Uterus (tissue), 3 donors: ENCODE measurements at regions not wholly inside any gene's neighbourhood (a gene's known extent, or its start where the extent isn't known, plus 50 kb on each side); places are given as distances from the start of the nearest gene placed in this dataset.
"Not testable (repeated sequence)": the region's sequence is repeated elsewhere in the genome, so short reads cannot be mapped to it uniquely, and the experiment has no call there.

ENCODE experiments used
- DNase-seq, 2 donors: peaks; one replicate each; pipeline ENCODE4 v3.0.0-alpha.2; 2019 to 2020
- H3K27ac ChIP-seq, 2 donors: fragments of 200-600 bp; sonication (generic); 1 replicate in 1 of 2; 2 replicates in 1 of 2; pipeline ENCODE4 v1.5.1; 2016 to 2018
- H3K27me3 ChIP-seq, 2 donors: fragments of 200-600 bp; sonication (generic); one replicate each; pipeline ENCODE4 v1.5.1; 2018 to 2019; ENCODE audit warnings: control low read depth in 1 of 2
- H3K36me3 ChIP-seq, 2 donors: fragments of 200-600 bp; sonication (generic); one replicate each; pipeline ENCODE4 v1.5.1; 2019; ENCODE audit warnings: control low read depth in 1 of 2
- H3K4me1 ChIP-seq, 2 donors: fragments of 200-600 bp; sonication (generic); one replicate each; pipeline ENCODE4 v1.5.1; 2018 to 2019; ENCODE audit warnings: control low read depth in 1 of 2
- H3K4me3 ChIP-seq, 2 donors: fragments of 200-600 bp; sonication (generic); 1 replicate in 1 of 2; 2 replicates in 1 of 2; pipeline ENCODE4 v1.5.1; 2018 to 2019; ENCODE audit warnings: mild to moderate bottlenecking in 1 of 2
- H3K9me3 ChIP-seq, 2 donors: fragments of 200-600 bp; sonication (generic); one replicate each; pipeline ENCODE4 v1.5.1; 2019; ENCODE audit warnings: control low read depth in 1 of 2
- POLR2A ChIP-seq, 2 donors: fragments of 450-650 bp; IDR thresholded peaks; one replicate each; pipeline ENCODE4 v1.6.1; 2016; ENCODE audit warnings: antibody characterized with exemption in 2 of 2, mild to moderate bottlenecking in 1 of 2, moderate library complexity in 1 of 2
- intact Hi-C: fragments of 100-400 bp; cut with DNase I; formaldehyde crosslinking; loops from one replicate; pipeline ENCODE4 v1.15.1; 2023; ENCODE audit warnings: low total_unique reads
- TF ChIP-seq, protein P1 (sequence below), 4 experiments: fragments of 200-600 bp in 2 of 4; fragments of 450-650 bp in 2 of 4; sonication (generic) in 2 of 4; IDR thresholded peaks; one replicate each; pipeline ENCODE4 v1.5.1; 2016 to 2019; ENCODE audit warnings: antibody characterized with exemption in 4 of 4, mild to moderate bottlenecking in 2 of 4, moderate library complexity in 1 of 4
- donor health status: DM: yes; HTN: yes; CAD: no.

- TF ChIP-seq, protein P1, sequence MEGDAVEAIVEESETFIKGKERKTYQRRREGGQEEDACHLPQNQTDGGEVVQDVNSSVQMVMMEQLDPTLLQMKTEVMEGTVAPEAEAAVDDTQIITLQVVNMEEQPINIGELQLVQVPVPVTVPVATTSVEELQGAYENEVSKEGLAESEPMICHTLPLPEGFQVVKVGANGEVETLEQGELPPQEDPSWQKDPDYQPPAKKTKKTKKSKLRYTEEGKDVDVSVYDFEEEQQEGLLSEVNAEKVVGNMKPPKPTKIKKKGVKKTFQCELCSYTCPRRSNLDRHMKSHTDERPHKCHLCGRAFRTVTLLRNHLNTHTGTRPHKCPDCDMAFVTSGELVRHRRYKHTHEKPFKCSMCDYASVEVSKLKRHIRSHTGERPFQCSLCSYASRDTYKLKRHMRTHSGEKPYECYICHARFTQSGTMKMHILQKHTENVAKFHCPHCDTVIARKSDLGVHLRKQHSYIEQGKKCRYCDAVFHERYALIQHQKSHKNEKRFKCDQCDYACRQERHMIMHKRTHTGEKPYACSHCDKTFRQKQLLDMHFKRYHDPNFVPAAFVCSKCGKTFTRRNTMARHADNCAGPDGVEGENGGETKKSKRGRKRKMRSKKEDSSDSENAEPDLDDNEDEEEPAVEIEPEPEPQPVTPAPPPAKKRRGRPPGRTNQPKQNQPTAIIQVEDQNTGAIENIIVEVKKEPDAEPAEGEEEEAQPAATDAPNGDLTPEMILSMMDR (IDR thresholded peaks at IDR 0.05), result no peak
- TF ChIP-seq POLR2A (IDR thresholded peaks at IDR 0.05), result no peak
- no peak for DNase-seq
- no peaks in the 10 kb centered on the region for H3K27me3 ChIP-seq
- H3K9me3 ChIP-seq, result no peaks in the 10 kb centered on the region
- no peaks in the 10 kb centered on the region for H3K4me1 ChIP-seq
- no peaks in the 10 kb centered on the region for H3K36me3 ChIP-seq
- peak overlapping the region; percentile 62 to 76 for H3K27ac ChIP-seq
- H3K4me3 ChIP-seq, result no peak overlapping the region
- intact Hi-C loops, result no loop called here
Measured at GRCh38 chr18:43847164-43848091, 570.1 kb upstream of the SYT4 start.

GRCh38 chr18:43849831-43850230 lies 572.5 kb upstream of the SYT4 start:
- H3K27me3 ChIP-seq, H3K9me3 ChIP-seq, intact Hi-C loops, H3K27ac ChIP-seq, H3K4me3 ChIP-seq, DNase-seq, H3K4me1 ChIP-seq, H3K36me3 ChIP-seq: not testable (repeated sequence)

- Histone ChIP-seq H3K27ac (no peak overlapping the region), H3K9me3 (no peaks in the 10 kb centered on the region), H3K36me3 (no peaks in the 10 kb centered on the region), H3K4me3 (no peak overlapping the region), H3K27me3 (peaks cover 0 to 3% of the 10 kb centered on the region in 2 donors), H3K4me1 (no peaks in the 10 kb centered on the region)
- no peak for TF ChIP-seq POLR2A (IDR thresholded peaks at IDR 0.05)
- TF ChIP-seq, protein P1 (IDR thresholded peaks at IDR 0.05), result no peak
- DNase-seq, result no peak
- intact Hi-C loops, result no loop called here
Measured at GRCh38 chr18:43855376-43855775, 578.1 kb upstream of the SYT4 start.

GRCh38 chr18:43863180-43863579 lies 585.9 kb upstream of the SYT4 start:
- no peak for DNase-seq
- intact Hi-C loops, result no loop called here
- H3K9me3 ChIP-seq, result no peaks in the 10 kb centered on the region

GRCh38 chr18:43866696-43867095 lies 589.4 kb upstream of the SYT4 start:
- H3K9me3 ChIP-seq, result no peaks in the 10 kb centered on the region
- no peaks in the 10 kb centered on the region for H3K4me1 ChIP-seq
- H3K27me3 ChIP-seq, result no peaks in the 10 kb centered on the region
- no peak overlapping the region for H3K27ac ChIP-seq
- intact Hi-C loops, result no loop called here
- TF ChIP-seq, protein P1 (IDR thresholded peaks at IDR 0.05), result no peak
- no peak for TF ChIP-seq POLR2A (IDR thresholded peaks at IDR 0.05)
- H3K36me3 ChIP-seq, result no peaks in the 10 kb centered on the region
- DNase-seq, result no peak
- no peak overlapping the region for H3K4me3 ChIP-seq

More at GRCh38 chr18:43863180-43863579, 585.9 kb upstream of the SYT4 start:
- peak overlapping the region; percentile 1 to 12 for H3K27ac ChIP-seq
- no peak for TF ChIP-seq POLR2A (IDR thresholded peaks at IDR 0.05)
- TF ChIP-seq, protein P1 (IDR thresholded peaks at IDR 0.05), result no peak
- H3K36me3 ChIP-seq, result no peaks in the 10 kb centered on the region
- H3K4me3 ChIP-seq, result no peak overlapping the region
- H3K27me3 ChIP-seq, result no peaks in the 10 kb centered on the region
- H3K4me1 ChIP-seq, result no peaks in the 10 kb centered on the region
